ENCODE measurements at regions not wholly inside any gene's neighbourhood (a gene's known extent, or its start where the extent isn't known, plus 50 kb on each side); places are given as distances from the start of the nearest gene placed in this dataset.

DNA sequence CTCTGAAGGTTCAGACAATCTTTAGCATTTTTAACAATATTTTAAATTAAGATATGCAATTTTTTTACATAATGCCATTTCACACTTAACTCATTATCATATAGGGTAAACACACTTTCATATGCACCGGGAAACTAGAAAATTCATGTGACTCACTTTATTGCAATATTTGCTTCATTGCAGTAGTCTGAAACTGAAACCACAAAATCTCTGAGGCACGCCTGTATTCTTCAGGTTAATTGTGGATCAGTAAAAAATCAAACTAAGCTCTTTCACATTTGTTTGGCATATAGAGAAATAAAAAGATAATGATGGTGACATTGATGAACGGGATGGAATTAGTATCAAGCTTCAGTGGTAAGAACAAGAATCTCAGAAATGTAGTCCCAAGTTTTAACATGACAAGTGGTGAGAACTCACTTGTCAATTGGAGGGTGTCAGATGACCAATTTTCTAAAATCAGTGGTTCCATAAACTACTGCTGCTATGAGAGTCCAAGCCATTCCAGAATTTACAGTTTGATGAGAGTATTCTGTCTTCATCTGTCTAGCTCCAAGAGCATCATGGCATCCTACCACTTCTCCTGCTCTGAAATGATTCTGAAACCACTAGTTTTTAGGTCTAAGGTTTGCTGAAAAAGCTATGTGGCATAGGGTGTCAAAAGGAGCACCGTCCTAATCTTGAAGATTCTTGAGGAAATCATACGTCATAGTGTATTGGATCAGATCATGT lies 281.0 kb downstream of the PTPRC start:
- ATAC-seq: no peak
- no peak overlapping the region for H3K27ac ChIP-seq (ENCODE audit: extremely low read length, insufficient read depth, low read length)
- no TSS peak for BruUV-seq (replicated peaks)
- H3K9ac ChIP-seq (ENCODE audit: insufficient read depth, low read depth, low read length): no peak overlapping the region
- no peak overlapping the region for H3K4me2 ChIP-seq (ENCODE audit: low read depth, low read length)
- no peaks in the 10 kb centered on the region for H3K27me3 ChIP-seq (ENCODE audit: control insufficient read depth in 1 of 2, insufficient read depth in 2 of 2, low read length in 2 of 2)
- TF ChIP-seq, protein P1, sequence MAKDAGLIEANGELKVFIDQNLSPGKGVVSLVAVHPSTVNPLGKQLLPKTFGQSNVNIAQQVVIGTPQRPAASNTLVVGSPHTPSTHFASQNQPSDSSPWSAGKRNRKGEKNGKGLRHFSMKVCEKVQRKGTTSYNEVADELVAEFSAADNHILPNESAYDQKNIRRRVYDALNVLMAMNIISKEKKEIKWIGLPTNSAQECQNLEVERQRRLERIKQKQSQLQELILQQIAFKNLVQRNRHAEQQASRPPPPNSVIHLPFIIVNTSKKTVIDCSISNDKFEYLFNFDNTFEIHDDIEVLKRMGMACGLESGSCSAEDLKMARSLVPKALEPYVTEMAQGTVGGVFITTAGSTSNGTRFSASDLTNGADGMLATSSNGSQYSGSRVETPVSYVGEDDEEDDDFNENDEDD (CRISPR knock-in tag; IDR thresholded peaks at IDR 0.05; ENCODE audit: borderline replicate concordance): no peak
- TF ChIP-seq MAFF (IDR thresholded peaks at IDR 0.05; ENCODE audit: low read depth, low read length) (no peak), SP4 (CRISPR knock-in tag; IDR thresholded peaks at IDR 0.05) (no peak), ZKSCAN8 (CRISPR knock-in tag; IDR thresholded peaks at IDR 0.05; ENCODE audit: borderline replicate concordance) (no peak), JDP2 (CRISPR knock-in tag; IDR thresholded peaks at IDR 0.05; ENCODE audit: borderline replicate concordance) (no peak), ETV5 (CRISPR knock-in tag; IDR thresholded peaks at IDR 0.05; ENCODE audit: borderline replicate concordance) (no peak), EEA1 (CRISPR knock-in tag; IDR thresholded peaks at IDR 0.05; ENCODE audit: borderline replicate concordance) (no peak), ZNF367 (CRISPR knock-in tag; IDR thresholded peaks at IDR 0.05; ENCODE audit: borderline replicate concordance) (no peak), ZFAT (CRISPR knock-in tag; conservative IDR thresholded peaks at IDR 0.05) (no peak), ZNF496 (CRISPR knock-in tag; IDR thresholded peaks at IDR 0.05; ENCODE audit: insufficient replicate concordance) (no peak), ZNF790 (CRISPR knock-in tag; IDR thresholded peaks at IDR 0.05; ENCODE audit: borderline replicate concordance) (no peak), ZNF101 (CRISPR knock-in tag; IDR thresholded peaks at IDR 0.05; ENCODE audit: borderline replicate concordance, low read depth) (no peak), ZNF766 (CRISPR knock-in tag; IDR thresholded peaks at IDR 0.05; ENCODE audit: borderline replicate concordance) (no peak), FOXM1 (CRISPR knock-in tag; IDR thresholded peaks at IDR 0.05) (no peak), ATAD3A (CRISPR knock-in tag; IDR thresholded peaks at IDR 0.05) (no peak), FOXP1 (IDR thresholded peaks at IDR 0.05) (no peak), FOXP1 (CRISPR knock-in tag; IDR thresholded peaks at IDR 0.05) (no peak)
- TF ChIP-seq, protein P2, sequence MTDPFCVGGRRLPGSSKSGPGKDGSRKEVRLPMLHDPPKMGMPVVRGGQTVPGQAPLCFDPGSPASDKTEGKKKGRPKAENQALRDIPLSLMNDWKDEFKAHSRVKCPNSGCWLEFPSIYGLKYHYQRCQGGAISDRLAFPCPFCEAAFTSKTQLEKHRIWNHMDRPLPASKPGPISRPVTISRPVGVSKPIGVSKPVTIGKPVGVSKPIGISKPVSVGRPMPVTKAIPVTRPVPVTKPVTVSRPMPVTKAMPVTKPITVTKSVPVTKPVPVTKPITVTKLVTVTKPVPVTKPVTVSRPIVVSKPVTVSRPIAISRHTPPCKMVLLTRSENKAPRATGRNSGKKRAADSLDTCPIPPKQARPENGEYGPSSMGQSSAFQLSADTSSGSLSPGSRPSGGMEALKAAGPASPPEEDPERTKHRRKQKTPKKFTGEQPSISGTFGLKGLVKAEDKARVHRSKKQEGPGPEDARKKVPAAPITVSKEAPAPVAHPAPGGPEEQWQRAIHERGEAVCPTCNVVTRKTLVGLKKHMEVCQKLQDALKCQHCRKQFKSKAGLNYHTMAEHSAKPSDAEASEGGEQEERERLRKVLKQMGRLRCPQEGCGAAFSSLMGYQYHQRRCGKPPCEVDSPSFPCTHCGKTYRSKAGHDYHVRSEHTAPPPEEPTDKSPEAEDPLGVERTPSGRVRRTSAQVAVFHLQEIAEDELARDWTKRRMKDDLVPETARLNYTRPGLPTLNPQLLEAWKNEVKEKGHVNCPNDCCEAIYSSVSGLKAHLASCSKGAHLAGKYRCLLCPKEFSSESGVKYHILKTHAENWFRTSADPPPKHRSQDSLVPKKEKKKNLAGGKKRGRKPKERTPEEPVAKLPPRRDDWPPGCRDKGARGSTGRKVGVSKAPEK (CRISPR knock-in tag; IDR thresholded peaks at IDR 0.05; ENCODE audit: borderline replicate concordance): no peak
- H4K20me1 ChIP-seq (ENCODE audit: insufficient read depth, low read length): no peaks in the 10 kb centered on the region
- WGBS (ENCODE audit: low lambda C conversion rate): 77% methylated on average over 5 of the region's 5 CpGs
- intact Hi-C loops (cut with micrococcal nuclease; ENCODE audit: unreplicated experiment) (no loop called here), in situ Hi-C loops (cut with HindIII; ENCODE audit: extremely low pct_ligation_motif_present, low pct_unique_long_range_greater_than_20kb) (no loop called here)
- H2AFZ ChIP-seq (ENCODE audit: low read length): no peak overlapping the region
- CTCF ChIA-PET (ENCODE audit: low intra/inter-chr PET ratio, low total read pairs): no interaction called here
- H3K9me3 ChIP-seq (ENCODE audit: low read length): no peaks in the 10 kb centered on the region
- H3K36me3 ChIP-seq (replicated peaks in 1 of 2; ENCODE audit: control insufficient read depth in 1 of 2, insufficient read depth in 2 of 2, low read length in 2 of 2): no peaks in the 10 kb centered on the region
- H3K4me3 ChIP-seq (replicated peaks in 1 of 3; ENCODE audit: insufficient read depth in 1 of 3, low read depth in 2 of 3, low read length in 3 of 3): no peak overlapping the region
- H3K4me1 ChIP-seq (ENCODE audit: insufficient read depth, low read length): no peaks in the 10 kb centered on the region
- H3K79me2 ChIP-seq (ENCODE audit: insufficient read depth, low read length): no peaks in the 10 kb centered on the region
- POLR2A ChIA-PET: no interaction called here
- DNase-seq (ENCODE audit: low spot score): no peak
- FAIRE-seq: no peak
